ENCODE measurements at regions not wholly inside any gene's neighbourhood (a gene's known extent, or its start where the extent isn't known, plus 50 kb on each side); places are given as distances from the start of the nearest gene placed in this dataset.

- no peak for DNase-seq
- H3K36me3 Mint-ChIP-seq (ENCODE audit: unreplicated experiment) = no peaks in the 10 kb centered on the region
- H3K27me3 Mint-ChIP-seq (ENCODE audit: unreplicated experiment) = peaks cover 4% of the 10 kb centered on the region
- H3K27ac Mint-ChIP-seq (ENCODE audit: unreplicated experiment) = no peak overlapping the region
- TF ChIP-seq CTCF (IDR thresholded peaks at IDR 0.05; ENCODE audit: partially characterized antibody, unreplicated experiment) = no peak
- H3K4me3 Mint-ChIP-seq (ENCODE audit: unreplicated experiment) = no peak overlapping the region
- no peaks in the 10 kb centered on the region for H3K4me1 Mint-ChIP-seq (ENCODE audit: low read depth, unreplicated experiment)
- H3K9me3 Mint-ChIP-seq (ENCODE audit: unreplicated experiment) = no peaks in the 10 kb centered on the region
Observed at GRCh38 chr9:34891386-34891785, 66.7 kb upstream of the PHF24 start.

DNA sequence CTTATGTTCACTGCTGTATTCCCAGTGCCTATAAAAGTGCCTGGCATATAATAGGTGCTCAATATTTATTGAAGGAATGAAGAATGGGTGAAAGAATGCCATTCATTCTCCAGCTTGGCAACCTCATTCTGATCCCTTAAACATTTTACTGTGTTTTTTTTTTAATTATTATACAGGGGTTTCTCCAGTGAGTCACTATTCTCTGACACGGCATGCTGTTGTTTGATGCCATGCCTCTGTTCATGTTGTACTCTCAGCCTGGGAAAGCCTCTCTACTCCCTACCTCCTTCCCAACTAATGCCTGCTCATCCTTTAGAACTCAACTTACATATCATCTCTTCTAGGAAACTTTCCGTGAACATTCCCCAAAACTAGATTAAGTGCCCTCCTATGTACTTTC is 70.2 kb upstream of the PHF24 start:
- no peak for DNase-seq
- no peaks in the 10 kb centered on the region for H3K36me3 Mint-ChIP-seq (ENCODE audit: unreplicated experiment)
- H3K4me1 Mint-ChIP-seq (ENCODE audit: low read depth, unreplicated experiment) = no peaks in the 10 kb centered on the region
- H3K9me3 Mint-ChIP-seq (ENCODE audit: unreplicated experiment) = no peaks in the 10 kb centered on the region
- no peak overlapping the region for H3K4me3 Mint-ChIP-seq (ENCODE audit: unreplicated experiment)
- TF ChIP-seq CTCF (IDR thresholded peaks at IDR 0.05; ENCODE audit: partially characterized antibody, unreplicated experiment) = no peak
- no peak overlapping the region for H3K27ac Mint-ChIP-seq (ENCODE audit: unreplicated experiment)
- H3K27me3 Mint-ChIP-seq (ENCODE audit: unreplicated experiment) = no peaks in the 10 kb centered on the region

GRCh38 chr9:34884747-34885189 is 73.3 kb upstream of the PHF24 start:
- DNase-seq = no peak
- H3K4me3 Mint-ChIP-seq (ENCODE audit: unreplicated experiment) = no peak overlapping the region
- no peak for TF ChIP-seq CTCF (IDR thresholded peaks at IDR 0.05; ENCODE audit: partially characterized antibody, unreplicated experiment)
- H3K36me3 Mint-ChIP-seq (ENCODE audit: unreplicated experiment) = no peaks in the 10 kb centered on the region
- H3K4me1 Mint-ChIP-seq (ENCODE audit: low read depth, unreplicated experiment) = no peaks in the 10 kb centered on the region
- no peaks in the 10 kb centered on the region for H3K27me3 Mint-ChIP-seq (ENCODE audit: unreplicated experiment)
- no peak overlapping the region for H3K27ac Mint-ChIP-seq (ENCODE audit: unreplicated experiment)
- H3K9me3 Mint-ChIP-seq (ENCODE audit: unreplicated experiment) = peaks cover 2% of the 10 kb centered on the region

DNA sequence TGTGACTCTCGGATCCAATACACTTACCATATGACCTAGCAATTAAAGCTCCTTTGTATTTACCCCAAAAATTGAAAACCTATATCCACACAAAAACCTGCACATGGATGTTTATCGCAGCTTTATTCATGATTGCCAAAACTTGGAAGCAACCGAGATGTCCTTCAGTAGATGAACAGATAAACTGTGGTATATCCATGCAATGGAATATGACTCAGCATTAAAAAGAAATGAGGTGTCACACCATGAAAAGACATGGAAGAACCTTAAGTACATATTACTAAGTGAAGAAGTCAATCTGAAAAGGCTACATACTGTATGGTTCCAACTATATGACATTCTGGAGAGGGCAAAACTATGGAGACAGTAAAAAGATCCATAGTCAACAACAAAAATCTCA is 82.0 kb upstream of the PHF24 start:
- no peak for DNase-seq
- peaks cover 2% of the 10 kb centered on the region for H3K9me3 Mint-ChIP-seq (ENCODE audit: unreplicated experiment)
- no peak overlapping the region for H3K27ac Mint-ChIP-seq (ENCODE audit: unreplicated experiment)
- H3K36me3 Mint-ChIP-seq (ENCODE audit: unreplicated experiment) = no peaks in the 10 kb centered on the region
- H3K4me1 Mint-ChIP-seq (ENCODE audit: low read depth, unreplicated experiment) = no peaks in the 10 kb centered on the region
- TF ChIP-seq CTCF (IDR thresholded peaks at IDR 0.05; ENCODE audit: partially characterized antibody, unreplicated experiment) = no peak
- no peaks in the 10 kb centered on the region for H3K27me3 Mint-ChIP-seq (ENCODE audit: unreplicated experiment)
- no peak overlapping the region for H3K4me3 Mint-ChIP-seq (ENCODE audit: unreplicated experiment)

DNA sequence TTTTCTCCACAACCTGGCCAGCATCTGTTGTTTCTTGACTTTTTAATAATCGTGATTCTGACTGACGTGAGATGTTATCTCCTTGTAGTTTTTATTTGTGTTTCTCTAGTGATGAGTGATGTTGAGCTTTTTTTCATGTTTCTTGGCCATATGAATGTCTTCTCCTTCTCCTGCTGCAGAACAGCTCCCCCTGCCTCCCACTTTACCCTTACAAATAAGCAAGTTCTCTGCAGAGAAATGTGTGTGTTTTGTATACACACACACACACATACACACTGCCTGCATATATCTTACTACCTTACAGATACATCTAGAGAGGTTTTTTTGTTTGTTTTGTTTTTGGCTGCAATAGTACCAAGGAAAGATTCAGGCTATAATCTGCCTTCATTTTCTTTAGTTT is 88.7 kb upstream of the PHF24 start:
- Mint-ChIP-seq H3K4me1 (ENCODE audit: low read depth, unreplicated experiment) (no peaks in the 10 kb centered on the region), H3K4me3 (ENCODE audit: unreplicated experiment) (no peak overlapping the region), H3K27me3 (ENCODE audit: unreplicated experiment) (no peaks in the 10 kb centered on the region), H3K36me3 (ENCODE audit: unreplicated experiment) (no peaks in the 10 kb centered on the region), H3K27ac (ENCODE audit: unreplicated experiment) (no peak overlapping the region), H3K9me3 (ENCODE audit: unreplicated experiment) (no peaks in the 10 kb centered on the region)
- TF ChIP-seq CTCF (IDR thresholded peaks at IDR 0.05; ENCODE audit: partially characterized antibody, unreplicated experiment) = no peak
- DNase-seq = no peak
